ENCODE measurements at regions not wholly inside any gene's neighbourhood (a gene's known extent, or its start where the extent isn't known, plus 50 kb on each side); places are given as distances from the start of the nearest gene placed in this dataset.

DNA sequence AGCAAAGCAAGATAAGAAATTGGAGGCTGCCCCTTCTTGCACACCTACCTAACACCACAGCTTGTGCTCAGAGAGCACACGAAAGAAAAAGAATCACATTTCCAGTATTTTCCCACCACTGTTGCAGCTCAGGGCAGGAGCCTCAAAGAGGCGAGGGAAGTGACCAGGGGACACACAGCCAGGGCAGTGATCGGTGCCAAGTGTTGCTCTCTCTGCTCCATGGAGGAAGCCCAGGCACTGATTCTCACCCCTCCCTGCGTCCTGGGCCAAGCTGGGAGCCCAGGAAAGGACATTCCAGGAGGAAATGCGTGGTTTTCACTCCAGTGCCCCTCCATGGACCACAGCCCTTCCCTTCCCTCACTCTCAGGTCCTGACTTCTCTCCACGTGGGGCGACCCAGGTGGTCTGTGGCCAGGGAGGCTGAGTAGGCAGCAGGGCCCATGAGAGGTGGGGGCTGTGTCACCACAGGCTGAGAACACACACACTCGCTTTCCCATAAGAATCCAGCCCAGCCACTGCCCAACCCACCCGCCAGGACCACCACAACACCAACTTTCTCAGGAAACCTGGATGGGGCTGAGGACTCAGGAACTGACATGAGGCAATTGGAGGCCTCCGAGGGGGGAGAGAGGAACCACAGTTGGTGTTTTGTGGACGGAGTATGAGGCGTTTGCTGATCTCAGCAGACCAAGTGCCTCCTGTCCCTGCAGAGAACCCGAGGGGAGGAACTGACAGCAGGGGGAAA lies 81.7 kb upstream of the MAFB start:
- DNase-seq, result no peak

- DNase-seq, result no peak
Measured at GRCh38 chr20:40771308-40771610, 82.2 kb upstream of the MAFB start.

GRCh38 chr20:40771848-40772511 lies 82.9 kb upstream of the MAFB start:
- DNase-seq, result no peak

- no peak for DNase-seq
Measured at GRCh38 chr20:40773376-40773775, 84.3 kb upstream of the MAFB start.

- DNase-seq, result no peak
Measured at GRCh38 chr20:40774252-40774651, 85.2 kb upstream of the MAFB start.

DNA sequence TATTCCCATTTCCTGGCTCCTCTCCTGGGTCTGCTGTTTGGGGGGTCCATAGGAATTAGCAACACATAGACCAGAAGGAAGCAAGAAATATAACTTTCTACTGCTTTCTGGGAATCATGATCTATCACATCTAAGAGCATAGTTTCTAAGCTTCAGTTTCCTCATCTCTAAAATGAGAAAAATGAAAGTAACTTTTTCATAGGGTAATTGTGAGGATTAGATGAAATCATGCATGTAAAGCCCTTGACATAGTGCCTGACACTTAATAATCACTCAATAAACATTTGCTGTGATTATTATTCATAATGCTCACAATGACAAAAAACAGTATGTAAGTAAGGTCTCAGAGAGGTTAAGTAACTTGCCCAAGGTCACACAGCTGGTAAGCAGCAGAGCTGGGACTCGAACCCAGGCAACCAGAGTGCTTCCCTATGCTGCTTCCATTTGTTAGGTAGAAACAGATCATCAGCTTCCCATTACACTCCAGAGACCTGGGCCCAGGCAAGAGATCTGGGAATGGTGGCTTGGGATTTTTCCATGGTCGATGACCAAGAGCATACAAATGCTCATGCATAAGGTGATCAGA lies 86.6 kb upstream of the MAFB start:
- DNase-seq, result no peak

DNA sequence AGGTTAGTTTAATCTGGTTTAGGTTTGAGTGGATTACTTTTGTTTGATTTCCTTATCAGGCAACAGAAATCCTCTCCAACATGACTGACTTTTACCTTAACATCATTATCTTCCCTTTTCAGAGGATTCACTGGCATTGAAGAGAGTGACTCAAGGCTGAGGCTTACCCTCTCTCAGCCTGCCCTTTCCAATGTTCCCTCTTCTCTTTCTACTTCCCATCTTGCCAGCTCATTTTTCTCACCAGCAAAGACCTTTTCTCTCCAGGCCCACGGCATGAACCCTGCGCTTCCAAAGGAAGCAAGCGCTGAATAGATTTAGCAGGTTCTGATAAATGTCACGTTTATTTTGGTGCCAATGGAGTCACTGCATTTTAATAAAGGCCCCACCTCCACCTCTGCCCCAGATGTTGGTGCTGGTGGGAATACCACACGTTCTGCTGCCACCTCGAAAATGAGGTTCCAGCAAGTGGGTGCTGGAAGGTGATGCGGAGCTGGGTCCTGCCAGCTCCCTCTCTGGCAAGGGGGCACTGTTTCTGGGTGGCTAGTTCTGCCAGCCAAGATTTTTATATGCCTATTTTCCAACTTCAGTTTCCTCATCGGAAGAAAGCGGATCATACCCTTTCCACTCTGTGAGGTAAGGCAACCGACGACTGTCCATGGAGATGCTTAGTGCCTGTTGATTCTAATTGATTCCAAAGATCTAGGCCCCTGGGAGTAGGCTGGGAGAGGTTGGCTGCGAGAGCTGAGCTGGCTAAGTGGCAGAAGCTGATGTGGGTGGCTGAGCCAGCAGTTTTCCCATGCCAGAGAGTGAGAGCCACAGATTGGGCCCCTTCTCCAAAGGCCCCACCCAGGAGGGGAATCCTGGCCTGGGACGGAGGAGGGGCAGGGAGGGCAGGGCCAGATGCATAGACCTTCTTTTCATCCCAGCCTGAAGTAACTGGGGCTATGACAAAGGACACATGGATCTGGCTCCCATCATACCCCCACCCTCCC lies 87.7 kb upstream of the MAFB start:
- DNase-seq, result no peak

DNA sequence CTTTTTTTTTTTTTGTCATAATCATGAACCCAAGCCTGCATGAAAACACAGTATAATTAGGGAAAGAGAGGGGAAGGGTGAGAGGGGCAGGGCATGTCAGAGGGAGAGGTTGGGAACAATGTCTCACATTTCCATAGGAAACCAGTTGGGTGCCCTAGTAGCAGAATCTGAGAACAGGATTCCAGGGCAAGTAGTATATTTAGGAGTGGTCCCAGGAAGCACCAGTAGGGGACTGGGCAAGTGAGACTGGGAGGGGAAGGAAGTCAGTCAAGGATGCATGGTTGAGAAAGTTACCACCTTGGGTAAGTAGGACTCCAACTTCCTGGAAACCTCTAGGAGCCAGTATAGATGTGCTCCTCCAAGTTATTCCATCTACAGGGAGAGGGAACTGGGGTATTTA lies 88.6 kb upstream of the MAFB start:
- no peak for DNase-seq

- no peak for DNase-seq
Measured at GRCh38 chr20:40778894-40779496, 90.0 kb upstream of the MAFB start.

GRCh38 chr20:40781327-40782042 lies 92.4 kb upstream of the MAFB start:
- no peak for DNase-seq

DNA sequence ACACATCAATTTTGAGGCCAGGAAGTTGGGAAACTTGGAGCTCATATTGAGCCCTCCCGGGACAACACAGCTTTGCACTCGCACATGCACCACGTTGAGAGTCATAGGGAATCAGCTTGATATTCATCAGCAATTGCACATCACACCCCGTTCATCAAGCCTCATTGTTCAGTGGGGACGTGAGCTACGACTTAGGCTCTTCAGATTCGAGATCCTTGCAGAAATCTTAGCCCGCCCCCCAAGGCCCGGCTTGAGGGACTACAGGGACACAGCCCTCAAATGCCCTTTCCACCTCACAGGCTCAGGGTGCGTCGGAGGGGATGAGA lies 93.0 kb upstream of the MAFB start:
- DNase-seq, result no peak

DNA sequence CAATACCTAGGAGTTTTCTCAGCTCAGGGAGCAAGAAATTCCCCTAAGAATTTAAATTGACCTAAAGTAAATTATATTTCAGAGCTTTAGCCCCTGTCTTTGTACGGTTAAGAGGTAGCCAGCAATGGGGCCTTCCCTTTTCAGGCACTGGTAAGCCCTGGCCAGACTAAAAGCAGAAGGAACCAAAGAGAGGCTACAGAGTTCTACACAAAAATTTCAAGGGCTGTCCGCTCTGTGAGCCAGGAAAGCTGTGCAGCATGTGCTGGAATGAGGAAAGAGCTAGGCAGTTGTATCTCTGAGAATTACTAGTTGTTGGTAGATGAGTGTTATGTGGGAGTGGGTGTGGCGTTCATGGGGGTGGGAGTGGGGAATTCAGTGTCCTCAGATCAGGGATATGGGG lies 96.3 kb upstream of the MAFB start:
- no peak for DNase-seq

- no peak for DNase-seq
Measured at GRCh38 chr20:40786336-40786735, 97.3 kb upstream of the MAFB start.

DNA sequence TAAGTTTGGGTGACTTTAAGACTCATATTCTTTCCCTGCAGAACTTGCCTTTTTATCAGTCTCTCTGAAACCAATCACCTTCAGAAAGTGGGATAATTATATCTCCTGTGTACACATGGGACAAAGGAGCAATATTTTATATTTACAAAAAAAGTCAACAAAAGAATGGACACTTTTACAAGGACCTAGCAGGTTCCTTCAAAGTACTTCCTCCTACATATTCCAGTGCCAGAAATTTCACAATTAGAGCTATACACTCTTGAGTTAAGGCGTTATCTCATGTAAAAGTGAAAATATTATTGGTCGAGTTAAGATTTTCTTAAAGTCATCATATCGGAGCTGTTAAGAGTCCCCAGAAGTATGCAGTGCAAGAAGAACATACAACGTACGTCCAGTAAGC lies 98.9 kb upstream of the MAFB start:
- no peak for DNase-seq

DNA sequence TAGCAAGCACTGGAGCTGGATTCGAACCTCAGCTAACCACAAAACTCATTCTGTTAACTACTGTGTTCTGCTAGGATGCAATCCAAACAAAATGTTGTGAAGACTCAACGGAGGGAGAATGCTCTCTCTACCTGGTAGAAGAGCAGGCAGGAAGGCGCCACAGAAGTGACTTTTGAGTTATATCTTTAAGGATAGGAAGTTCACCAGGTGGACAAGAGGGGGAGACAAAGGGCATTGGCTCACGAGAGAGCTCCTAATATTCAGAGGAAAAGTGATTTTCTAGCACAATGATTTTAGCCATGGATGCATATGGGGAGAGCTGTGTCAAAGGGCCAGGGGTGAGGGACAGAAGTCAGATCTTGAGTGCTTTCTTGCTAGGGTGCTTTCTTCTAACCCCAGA lies 108.4 kb upstream of the MAFB start:
- no peak for DNase-seq

DNA sequence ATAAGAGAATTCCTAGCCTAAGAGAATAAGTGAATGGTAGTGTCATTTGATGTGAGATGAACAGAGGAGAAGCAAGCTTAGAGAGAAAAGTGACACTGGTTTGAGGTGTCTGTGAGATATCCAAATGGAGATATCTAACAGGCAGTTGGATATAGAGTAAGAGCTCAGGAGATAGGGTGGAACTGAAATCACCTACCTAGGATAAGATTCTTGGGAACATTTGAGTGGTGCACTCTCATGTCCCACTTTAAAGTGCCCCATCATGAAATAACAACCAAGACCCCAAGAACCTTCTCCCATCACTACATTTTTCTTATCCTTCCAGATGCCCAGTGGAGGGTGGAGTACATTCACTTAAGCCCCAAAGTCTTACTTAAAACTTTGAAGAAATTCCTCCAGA lies 109.0 kb upstream of the MAFB start:
- no peak for DNase-seq

DNA sequence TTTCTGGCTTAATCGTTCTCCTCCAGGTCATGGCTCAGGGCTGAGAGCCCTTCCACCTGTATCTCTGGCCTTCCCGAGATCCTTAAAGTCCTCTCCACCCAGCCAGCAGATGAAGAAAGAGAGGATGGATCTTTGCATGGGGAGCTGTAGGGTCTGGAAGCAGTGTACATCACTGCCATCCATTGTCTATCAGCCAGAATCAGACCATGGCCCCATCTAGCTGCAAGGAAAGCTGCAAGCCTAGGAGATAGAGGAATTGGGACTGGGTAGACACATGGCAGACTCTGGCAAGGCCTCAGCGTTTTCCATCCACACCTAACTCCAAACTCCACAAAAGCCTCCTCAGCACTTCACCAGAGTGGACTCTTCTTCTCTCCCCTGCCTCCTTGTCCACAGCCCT lies 113.8 kb upstream of the MAFB start:
- no peak for DNase-seq

GRCh38 chr20:40803381-40803780 lies 114.3 kb upstream of the MAFB start:
- no peak for DNase-seq

- no peak for DNase-seq
Measured at GRCh38 chr20:40805592-40805991, 116.6 kb upstream of the MAFB start.

- no peak for DNase-seq
Measured at GRCh38 chr20:40806929-40807820, 118.1 kb upstream of the MAFB start.

- DNase-seq, result no peak
Measured at GRCh38 chr20:40807821-40808170, 118.8 kb upstream of the MAFB start.

DNA sequence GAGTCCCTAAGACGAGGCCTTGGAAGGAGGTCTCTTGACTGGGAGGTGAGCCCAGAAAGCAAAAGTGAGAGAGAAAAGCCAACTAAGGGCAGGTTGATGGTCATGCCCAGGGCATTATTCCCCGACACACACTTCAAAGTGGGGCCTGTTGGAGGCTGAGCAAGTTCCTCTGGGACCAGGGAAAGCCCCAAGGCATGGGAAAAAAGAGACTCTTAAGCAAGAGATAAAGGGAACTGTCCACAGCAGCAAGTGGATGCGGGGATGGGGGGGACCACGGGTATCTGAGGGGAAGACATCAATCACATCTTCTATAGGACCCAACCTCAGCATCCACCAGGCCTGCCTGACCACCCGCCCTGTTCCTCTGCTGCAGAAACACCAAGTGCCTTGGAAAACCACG lies 119.9 kb upstream of the MAFB start:
- no peak for DNase-seq

All from CD4-positive, alpha-beta T cell treated with Interleukin-4 for 4 hours (primary cell).